ENCODE measurements at regions not wholly inside any gene's neighbourhood (a gene's known extent, or its start where the extent isn't known, plus 50 kb on each side); places are given as distances from the start of the nearest gene placed in this dataset.
A peak's percentile ranks its signal among the peaks of the same experiment; 100 is the strongest.

- no peaks in the 10 kb centered on the region for H3K9me3 ChIP-seq (replicated peaks)
- H3K27ac ChIP-seq (replicated peaks) = peak overlapping the region; percentile 41
- intact Hi-C loops (cut with micrococcal nuclease) = no loop called here
- no peak overlapping the region for H3K4me3 ChIP-seq
- H3K36me3 ChIP-seq = no peaks in the 10 kb centered on the region
- H3K4me1 ChIP-seq = peaks cover 20% of the 10 kb centered on the region
- no peak for DNase-seq
- peaks cover 13% of the 10 kb centered on the region for H3K27me3 ChIP-seq (ENCODE audit: low read depth)
- TF ChIP-seq CTCF (IDR thresholded peaks at IDR 0.05; ENCODE audit: borderline replicate concordance) = no peak
Measured at GRCh38 chr18:45565280-45565970, 49.9 kb upstream of the SLC14A2 start.

Measured in left ventricle myocardium inferior (tissue), 1 donor.